ENCODE measurements at regions not wholly inside any gene's neighbourhood (a gene's known extent, or its start where the extent isn't known, plus 50 kb on each side); places are given as distances from the start of the nearest gene placed in this dataset.

DNA sequence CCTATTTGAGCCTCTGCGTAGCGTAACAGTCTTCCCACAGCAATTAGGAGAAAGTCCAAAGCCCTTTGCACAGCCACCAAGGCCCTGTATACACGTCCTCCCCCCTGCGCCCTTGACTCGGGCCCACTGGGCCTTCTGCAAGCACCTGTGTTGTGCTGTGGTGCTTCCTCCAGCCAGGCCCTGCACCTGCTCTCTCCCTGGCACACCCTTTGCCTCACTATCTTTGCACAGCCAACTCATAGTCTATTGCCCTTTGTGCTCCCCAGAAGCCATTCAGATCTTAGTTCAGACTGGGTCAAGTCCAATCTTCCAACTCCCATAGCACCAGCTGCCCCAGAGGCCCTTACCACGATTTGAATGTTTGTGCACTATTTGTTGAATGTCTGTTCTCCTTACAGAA is 271.6 kb upstream of the MGAT5 start:
- Histone ChIP-seq H3K14ac (ENCODE audit: insufficient read length) (no peak overlapping the region), H3K56ac (replicated peaks; ENCODE audit: insufficient read length, low read depth, low read length) (no peak overlapping the region), H3K36me3 (ENCODE audit: control insufficient read depth in 2 of 4, insufficient read depth in 4 of 4, low read length in 3 of 4) (no peaks in the 10 kb centered on the region; a peak in 1 of 8 replicates), H2BK120ac (replicated peaks; ENCODE audit: low read depth, low read length) (no peak overlapping the region), H3K18ac (ENCODE audit: extremely low read depth, low read length) (no peak overlapping the region), H3K9ac (replicated peaks in 1 of 4; ENCODE audit: extremely low read depth in 1 of 4, low read depth in 3 of 4, low read length in 3 of 4) (no peak overlapping the region), H3K4me2 (ENCODE audit: insufficient read depth in 1 of 2, low read depth in 2 of 2, low read length in 2 of 2) (no peak overlapping the region), H3K4me1 (replicated peaks in 1 of 4; ENCODE audit: control insufficient read depth in 3 of 4, insufficient read depth in 4 of 4, low read length in 3 of 4) (peaks cover 0 to 3% (median 0%) of the 10 kb centered on the region in 4 experiments; a peak in 1 of 7 replicates), H2BK5ac (ENCODE audit: low read depth, low read length) (no peak overlapping the region), H4K20me1 (replicated peaks in 1 of 2; ENCODE audit: control insufficient read depth in 1 of 2, insufficient read depth in 2 of 2, low read length in 2 of 2) (no peaks in the 10 kb centered on the region), H3K9me3 (ENCODE audit: insufficient read depth in 2 of 2, low read depth in 1 of 2, low read length in 1 of 2) (0 out of 4 replicates have a peak, but pooled peaks cover 0 to 3% of the 10 kb centered on the region in 2 experiments), H2AK5ac (ENCODE audit: low read depth, low read length) (no peak overlapping the region), H3K23ac (ENCODE audit: insufficient read length) (no peak overlapping the region), H4K91ac (replicated peaks; ENCODE audit: insufficient read length, low read length) (no peak overlapping the region), H4K5ac (ENCODE audit: insufficient read length, low read depth, low read length) (no peak overlapping the region), H3K4me3 (ENCODE audit: extremely low read depth in 1 of 4, insufficient read depth in 2 of 4, low read depth in 3 of 4, low read length in 4 of 4) (no peak overlapping the region), H3K4ac (replicated peaks; ENCODE audit: insufficient read length, low read depth, low read length) (no peak overlapping the region), H2BK12ac (ENCODE audit: low read depth, low read length) (no peak overlapping the region), H3K79me1 (ENCODE audit: low read depth, low read length) (no peaks in the 10 kb centered on the region), H2BK15ac (ENCODE audit: low read length) (no peak overlapping the region), H3K27ac (ENCODE audit: low read depth, low read length) (no peak overlapping the region), H4K8ac (ENCODE audit: extremely low read depth, insufficient read depth, low read length) (no peak overlapping the region), H2AFZ (ENCODE audit: low read length) (no peak overlapping the region), H2BK20ac (ENCODE audit: low read length) (no peak overlapping the region), H3K27me3 (replicated peaks in 1 of 4; ENCODE audit: control insufficient read depth in 3 of 4, extremely low read depth in 1 of 4, insufficient read depth in 3 of 4, low read length in 3 of 4) (no peaks in the 10 kb centered on the region), H3K23me2 (ENCODE audit: low read depth, low read length) (no peaks in the 10 kb centered on the region), H3K79me2 (ENCODE audit: control insufficient read depth in 1 of 2, insufficient read depth in 2 of 2, low read length in 2 of 2) (no peaks in the 10 kb centered on the region)
- FAIRE-seq (no peak), DNase-seq (ENCODE audit: low read depth in 1 of 2, low spot score in 2 of 2) (no peak)
- ChIA-PET POLR2A (ENCODE audit: partially characterized antibody) (no interaction called here), CTCF (ENCODE audit: partially characterized antibody) (no interaction called here)
- WGBS, 2 experiments (ENCODE audit: extremely low coverage in 1 of 2, insufficient coverage in 1 of 2, insufficient read length in 1 of 2, insufficient replicate concordance in 2 of 2, low coverage in 1 of 2, low lambda C conversion rate in 2 of 2, missing lambda C conversion rate in 1 of 2): 88% methylated on average over 6 of the region's 6 CpGs; no CpG with 5 or more reads in 1 of the 2 experiments
- TF ChIP-seq RAD21 (IDR thresholded peaks at IDR 0.05 in 1 of 2, conservative IDR thresholded peaks at IDR 0.05 in 1 of 2; ENCODE audit: low read depth in 2 of 2, low read length in 2 of 2): no peak
- no peak for TF ChIP-seq POLR2AphosphoS5 (IDR thresholded peaks at IDR 0.05; ENCODE audit: low read depth, low read length)
- TF ChIP-seq BRCA1 (IDR thresholded peaks at IDR 0.05; ENCODE audit: low read depth, low read length): no peak
- TF ChIP-seq, protein P1, sequence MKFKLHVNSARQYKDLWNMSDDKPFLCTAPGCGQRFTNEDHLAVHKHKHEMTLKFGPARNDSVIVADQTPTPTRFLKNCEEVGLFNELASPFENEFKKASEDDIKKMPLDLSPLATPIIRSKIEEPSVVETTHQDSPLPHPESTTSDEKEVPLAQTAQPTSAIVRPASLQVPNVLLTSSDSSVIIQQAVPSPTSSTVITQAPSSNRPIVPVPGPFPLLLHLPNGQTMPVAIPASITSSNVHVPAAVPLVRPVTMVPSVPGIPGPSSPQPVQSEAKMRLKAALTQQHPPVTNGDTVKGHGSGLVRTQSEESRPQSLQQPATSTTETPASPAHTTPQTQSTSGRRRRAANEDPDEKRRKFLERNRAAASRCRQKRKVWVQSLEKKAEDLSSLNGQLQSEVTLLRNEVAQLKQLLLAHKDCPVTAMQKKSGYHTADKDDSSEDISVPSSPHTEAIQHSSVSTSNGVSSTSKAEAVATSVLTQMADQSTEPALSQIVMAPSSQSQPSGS (IDR thresholded peaks at IDR 0.05; ENCODE audit: low read length): no peak
- no peak for TF ChIP-seq TEAD4 (IDR thresholded peaks at IDR 0.05; ENCODE audit: low read depth, low read length)
- TF ChIP-seq KDM1A (IDR thresholded peaks at IDR 0.05; ENCODE audit: borderline replicate concordance, low read length): no peak
- TF ChIP-seq, protein P2, sequence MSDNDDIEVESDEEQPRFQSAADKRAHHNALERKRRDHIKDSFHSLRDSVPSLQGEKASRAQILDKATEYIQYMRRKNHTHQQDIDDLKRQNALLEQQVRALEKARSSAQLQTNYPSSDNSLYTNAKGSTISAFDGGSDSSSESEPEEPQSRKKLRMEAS (IDR thresholded peaks at IDR 0.05): no peak
- no peak for TF ChIP-seq CTBP2 (IDR thresholded peaks at IDR 0.05; ENCODE audit: borderline replicate concordance, insufficient read depth, insufficient read length, low read length)
- TF ChIP-seq KDM4A (IDR thresholded peaks at IDR 0.05; ENCODE audit: low read depth, low read length, severe bottlenecking): no peak
- no peak for TF ChIP-seq CHD2 (IDR thresholded peaks at IDR 0.05; ENCODE audit: low read length)
- no peak for TF ChIP-seq BCL11A (IDR thresholded peaks at IDR 0.05; ENCODE audit: low read depth in 2 of 2, low read length in 2 of 2)
- no peak for TF ChIP-seq SIRT6 (IDR thresholded peaks at IDR 0.05; ENCODE audit: low read length)
- TF ChIP-seq BACH1 (IDR thresholded peaks at IDR 0.05; ENCODE audit: low read length): no peak
- TF ChIP-seq SIX5 (IDR thresholded peaks at IDR 0.05; ENCODE audit: low read depth, low read length): no peak

All from H1 (cell line).